SH-SY5Y (cell line): ENCODE measurements at regions not wholly inside any gene's neighbourhood (a gene's known extent, or its start where the extent isn't known, plus 50 kb on each side); places are given as distances from the start of the nearest gene placed in this dataset.

Source experiments
- GATA2 ChIP-seq: IDR thresholded peaks from 2 replicates; pipeline ENCODE4 v1.6.1; 2011; ENCODE audit warnings: mild to moderate bottlenecking, low read depth, low read length
- GATA3 ChIP-seq: IDR thresholded peaks from 2 replicates; pipeline ENCODE4 v1.6.1; 2011; ENCODE audit warnings: low read depth, mild to moderate bottlenecking, low read length, moderate library complexity

DNA sequence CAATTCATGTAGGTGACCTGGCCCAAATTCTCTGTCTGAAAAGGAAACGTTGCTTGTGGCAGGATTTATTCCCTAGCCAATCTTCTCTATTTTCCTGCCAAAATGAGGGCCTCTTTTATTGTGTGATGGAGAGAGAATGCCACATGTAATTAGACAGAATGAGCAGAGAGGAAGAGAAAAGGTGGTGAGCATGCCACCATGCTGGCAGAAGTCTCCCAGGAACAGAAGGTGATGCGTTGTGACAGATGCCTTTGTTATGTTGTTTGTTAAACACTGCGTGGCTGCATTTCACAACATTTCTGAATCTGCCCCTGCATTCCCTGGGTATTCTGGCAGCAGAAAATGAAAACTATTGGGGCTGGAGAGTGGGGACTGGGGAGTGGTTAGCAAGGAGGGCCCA lies 577.6 kb downstream of the TLR4 start:
- TF ChIP-seq GATA3 (no peak), GATA2 (no peak)

DNA sequence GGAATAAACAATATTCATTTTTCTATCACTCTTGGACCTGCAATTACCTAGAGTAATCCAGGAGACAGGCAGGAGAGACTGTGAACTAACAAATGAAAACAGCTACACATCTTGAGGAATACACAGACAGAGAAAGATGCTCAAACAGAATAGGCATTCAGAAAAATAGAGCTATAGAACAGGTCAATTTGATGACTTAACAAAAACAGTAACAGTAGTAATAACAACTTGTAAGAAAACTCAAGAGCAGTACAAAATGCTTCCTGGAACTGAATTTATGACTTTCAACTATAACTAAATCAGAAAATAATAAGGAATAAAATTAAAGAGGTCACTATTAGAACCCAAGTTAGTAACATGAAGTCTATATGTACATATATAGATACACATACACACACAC lies 579.3 kb downstream of the TLR4 start:
- TF ChIP-seq GATA2 (no peak), GATA3 (no peak)

DNA sequence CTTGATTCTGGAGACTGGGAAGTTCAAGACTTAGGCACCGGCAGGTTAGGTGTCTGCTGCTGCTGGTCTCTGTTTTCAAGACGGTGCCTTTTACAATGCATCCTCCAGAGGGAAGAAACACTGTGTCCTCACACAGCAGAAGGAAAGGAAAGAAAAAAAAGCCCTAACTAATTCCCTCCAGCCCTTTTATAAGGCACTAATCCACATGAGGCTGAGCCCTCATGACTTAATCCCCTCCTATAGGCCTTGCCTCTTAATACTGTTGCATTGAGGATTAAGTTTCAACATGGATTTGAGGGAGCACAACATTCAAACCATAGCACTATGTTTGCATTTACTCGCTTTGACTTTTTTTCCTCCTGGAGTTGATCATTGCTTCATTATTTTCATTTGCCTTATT lies 585.9 kb downstream of the TLR4 start:
- no peak for TF ChIP-seq GATA2
- no peak for TF ChIP-seq GATA3

DNA sequence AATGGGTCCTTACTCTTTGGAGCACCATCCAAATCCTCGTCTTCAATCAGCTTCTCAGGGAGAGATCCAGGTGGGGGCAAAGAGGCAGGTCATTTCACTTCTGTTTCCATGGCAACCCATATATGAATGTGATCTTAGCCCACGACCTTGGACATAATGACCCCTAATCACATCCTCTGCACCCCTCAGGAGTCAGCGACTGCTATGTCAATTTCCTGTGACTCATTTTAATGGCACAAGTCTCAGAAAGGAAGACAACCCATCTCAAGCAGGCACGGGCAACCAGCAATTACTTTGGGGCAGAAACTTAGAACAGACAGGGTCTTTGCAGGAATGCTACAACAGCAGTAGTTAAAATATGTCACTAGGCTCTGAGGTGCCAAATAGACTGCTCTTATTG lies 591.2 kb downstream of the TLR4 start:
- no peak for TF ChIP-seq GATA2
- no peak for TF ChIP-seq GATA3

GRCh38 chr9:118302721-118303120 lies 598.5 kb downstream of the TLR4 start:
- TF ChIP-seq GATA2, result no peak
- TF ChIP-seq GATA3, result no peak

DNA sequence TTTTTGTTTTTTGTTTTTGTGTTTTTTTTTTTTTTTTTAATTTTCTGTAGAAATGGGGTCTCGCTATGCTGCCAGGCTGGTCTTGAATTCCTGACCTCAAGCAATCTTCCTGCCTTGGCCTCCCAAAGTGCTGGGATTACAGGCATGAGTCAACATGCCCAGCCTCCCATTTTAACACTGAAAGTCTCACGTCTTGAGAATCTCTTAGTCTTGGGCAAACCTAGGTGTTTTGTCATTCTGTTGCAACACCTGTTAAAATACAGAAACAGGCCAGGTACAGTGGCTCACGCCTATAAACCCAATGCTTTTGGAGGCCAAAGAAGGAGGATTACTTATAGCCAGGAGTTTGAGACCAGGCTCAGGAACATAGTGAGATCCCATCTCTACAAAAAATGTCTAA lies 599.0 kb downstream of the TLR4 start:
- TF ChIP-seq GATA2 (no peak), GATA3 (no peak)

DNA sequence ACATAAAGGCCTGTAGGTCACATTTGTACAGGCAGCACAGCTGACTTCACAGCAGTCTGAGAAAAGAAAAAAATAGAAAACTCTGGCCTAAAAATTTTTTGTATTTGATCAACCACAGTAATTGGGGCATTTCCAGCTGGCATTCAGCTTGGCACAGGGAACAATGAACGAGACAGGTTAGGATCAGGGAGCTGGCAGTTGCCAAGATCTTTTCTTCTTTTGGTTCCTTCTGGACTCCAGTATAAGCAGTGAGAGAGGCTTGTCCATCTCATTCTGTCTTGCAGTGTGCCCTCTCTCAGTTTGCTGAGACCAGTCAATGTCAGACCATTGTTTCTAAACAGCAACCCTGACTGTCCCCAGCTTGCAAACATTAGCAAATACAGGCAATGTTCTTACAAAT lies 601.1 kb downstream of the TLR4 start:
- TF ChIP-seq GATA2, result no peak

- TF ChIP-seq GATA3, result no peak
- TF ChIP-seq GATA2, result no peak
Measured at GRCh38 chr9:118306801-118307200, 602.6 kb downstream of the TLR4 start.

DNA sequence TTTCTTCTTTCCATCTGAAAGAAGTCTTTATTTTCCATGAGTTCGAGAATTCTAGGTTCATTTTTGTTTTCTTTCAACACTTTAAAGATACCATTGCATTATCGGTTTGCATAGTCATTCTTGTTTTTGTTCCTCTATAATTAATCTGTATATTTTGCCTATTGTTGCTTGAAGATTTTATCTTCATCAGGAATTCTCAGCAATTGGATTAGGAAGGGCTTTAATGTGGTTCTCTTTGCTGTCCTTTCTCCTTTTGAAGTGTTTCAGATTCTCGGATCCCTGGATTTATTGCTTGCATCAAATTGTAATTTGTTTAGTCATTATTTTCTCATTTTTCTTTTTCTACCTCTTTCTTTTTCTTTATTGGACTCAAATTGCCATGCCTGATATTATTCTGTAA lies 609.8 kb downstream of the TLR4 start:
- TF ChIP-seq GATA2, result no peak
- no peak for TF ChIP-seq GATA3

- no peak for TF ChIP-seq GATA3
Measured at GRCh38 chr9:118316831-118317343, 612.7 kb downstream of the TLR4 start.

- TF ChIP-seq GATA3 (no peak), GATA2 (no peak)
Measured at GRCh38 chr9:118318770-118319431, 614.7 kb downstream of the TLR4 start.

- TF ChIP-seq GATA3 (no peak), GATA2 (no peak)
Measured at GRCh38 chr9:118321788-118322187, 617.6 kb downstream of the TLR4 start.

GRCh38 chr9:118324706-118325105 lies 620.5 kb downstream of the TLR4 start:
- no peak for TF ChIP-seq GATA2
- TF ChIP-seq GATA3, result no peak

- TF ChIP-seq GATA3 (no peak), GATA2 (no peak)
Measured at GRCh38 chr9:118325757-118326156, 621.6 kb downstream of the TLR4 start.

GRCh38 chr9:118326326-118326725 lies 622.1 kb downstream of the TLR4 start:
- TF ChIP-seq GATA2 (no peak), GATA3 (no peak)
